Uterus (tissue), 2 donors: ENCODE measurements at regions not wholly inside any gene's neighbourhood (a gene's known extent, or its start where the extent isn't known, plus 50 kb on each side); places are given as distances from the start of the nearest gene placed in this dataset.

Experiments used
- POLR2A ChIP-seq, 2 donors: fragments of 450-650 bp; IDR thresholded peaks; one replicate each; pipeline ENCODE4 v1.6.1; 2016; ENCODE audit warnings: antibody characterized with exemption in 2 of 2, mild to moderate bottlenecking in 1 of 2, moderate library complexity in 1 of 2
- TF ChIP-seq, protein P1 (sequence below), 4 experiments: fragments of 200-600 bp in 2 of 4; fragments of 450-650 bp in 2 of 4; sonication (generic) in 2 of 4; IDR thresholded peaks; one replicate each; pipeline ENCODE4 v1.5.1; 2016 to 2019; ENCODE audit warnings: antibody characterized with exemption in 4 of 4, mild to moderate bottlenecking in 2 of 4, moderate library complexity in 1 of 4

- TF ChIP-seq, protein P1, sequence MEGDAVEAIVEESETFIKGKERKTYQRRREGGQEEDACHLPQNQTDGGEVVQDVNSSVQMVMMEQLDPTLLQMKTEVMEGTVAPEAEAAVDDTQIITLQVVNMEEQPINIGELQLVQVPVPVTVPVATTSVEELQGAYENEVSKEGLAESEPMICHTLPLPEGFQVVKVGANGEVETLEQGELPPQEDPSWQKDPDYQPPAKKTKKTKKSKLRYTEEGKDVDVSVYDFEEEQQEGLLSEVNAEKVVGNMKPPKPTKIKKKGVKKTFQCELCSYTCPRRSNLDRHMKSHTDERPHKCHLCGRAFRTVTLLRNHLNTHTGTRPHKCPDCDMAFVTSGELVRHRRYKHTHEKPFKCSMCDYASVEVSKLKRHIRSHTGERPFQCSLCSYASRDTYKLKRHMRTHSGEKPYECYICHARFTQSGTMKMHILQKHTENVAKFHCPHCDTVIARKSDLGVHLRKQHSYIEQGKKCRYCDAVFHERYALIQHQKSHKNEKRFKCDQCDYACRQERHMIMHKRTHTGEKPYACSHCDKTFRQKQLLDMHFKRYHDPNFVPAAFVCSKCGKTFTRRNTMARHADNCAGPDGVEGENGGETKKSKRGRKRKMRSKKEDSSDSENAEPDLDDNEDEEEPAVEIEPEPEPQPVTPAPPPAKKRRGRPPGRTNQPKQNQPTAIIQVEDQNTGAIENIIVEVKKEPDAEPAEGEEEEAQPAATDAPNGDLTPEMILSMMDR (IDR thresholded peaks at IDR 0.05), result no peak
- no peak for TF ChIP-seq POLR2A (IDR thresholded peaks at IDR 0.05)
Observed at GRCh38 chr14:97603201-97603600, 806.0 kb downstream of the VRK1 start.
